Pons (tissue), 1 donor: ENCODE measurements at regions not wholly inside any gene's neighbourhood (a gene's known extent, or its start where the extent isn't known, plus 50 kb on each side); places are given as distances from the start of the nearest gene placed in this dataset.
A peak's percentile ranks its signal among the peaks of the same experiment; 100 is the strongest.
"Not testable (repeated sequence)": the region's sequence is repeated elsewhere in the genome, so short reads cannot be mapped to it uniquely, and the experiment has no call there.

Experiments
- DNase-seq: peaks from one replicate; pipeline ENCODE4 v3.0.0-alpha.2; 2016; ENCODE audit warnings: low spot score

- no peak for DNase-seq
Measured at GRCh38 chr2:58767828-58768714, 526.9 kb upstream of the FANCL start.

- no peak for DNase-seq
Measured at GRCh38 chr2:58764338-58765104, 523.4 kb upstream of the FANCL start.

DNA sequence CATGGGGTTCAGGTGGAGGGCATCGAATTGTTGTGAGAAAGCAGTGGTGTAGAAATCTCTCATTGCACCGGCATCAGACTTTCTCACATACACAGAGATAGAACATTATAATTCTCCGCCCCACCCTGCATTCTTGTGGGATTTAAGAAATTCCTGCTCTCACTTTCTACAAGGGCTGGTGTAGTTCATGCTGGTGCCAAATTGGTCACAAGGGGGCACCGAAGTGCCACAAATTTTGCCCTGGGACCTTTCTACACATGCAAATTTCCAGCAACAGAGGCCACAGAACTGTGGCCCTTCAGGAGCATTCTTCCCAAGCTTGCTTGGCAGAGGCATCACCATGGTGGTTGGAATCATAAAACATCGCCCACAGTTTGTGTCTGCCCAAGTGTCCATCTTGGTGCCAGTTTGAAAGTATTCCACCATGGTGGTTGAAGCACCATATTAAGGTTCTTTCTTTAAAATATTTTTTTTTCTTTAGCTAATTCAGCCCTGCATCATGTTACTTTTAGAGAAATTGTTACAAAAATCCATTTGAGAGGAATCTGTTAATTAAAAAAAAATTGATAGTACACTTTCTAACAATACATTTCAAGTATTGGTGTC lies 521.2 kb upstream of the FANCL start:
- DNase-seq, result peak; percentile 60

GRCh38 chr2:58757971-58758370 lies 516.8 kb upstream of the FANCL start:
- DNase-seq, result no peak

- DNase-seq, result no peak
Measured at GRCh38 chr2:58756336-58756735, 515.2 kb upstream of the FANCL start.

DNA sequence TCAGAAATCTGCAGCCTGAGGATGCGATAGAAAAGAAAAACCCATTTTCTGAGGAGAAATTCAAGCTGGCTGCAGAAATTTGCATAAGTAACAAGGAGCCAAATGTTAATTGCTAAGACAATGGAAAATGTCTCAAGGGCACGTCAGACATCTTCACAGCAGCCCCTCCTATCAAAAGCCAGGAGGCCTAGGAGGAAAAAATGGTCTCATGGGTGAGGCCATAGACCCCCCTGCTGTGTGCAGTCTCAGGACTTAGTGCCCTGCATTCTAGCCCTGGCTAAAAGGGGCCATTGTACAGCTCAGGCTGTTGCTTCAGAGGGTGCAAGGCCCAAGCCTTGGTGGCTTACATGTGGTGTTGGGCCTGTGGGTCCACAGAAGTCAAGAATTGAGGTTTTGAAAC lies 511.4 kb upstream of the FANCL start:
- DNase-seq, result not testable (repeated sequence)

GRCh38 chr2:58751676-58752075 lies 510.6 kb upstream of the FANCL start:
- not testable (repeated sequence) for DNase-seq

GRCh38 chr2:58749041-58749440 lies 507.9 kb upstream of the FANCL start:
- no peak for DNase-seq

GRCh38 chr2:58745334-58745733 lies 504.2 kb upstream of the FANCL start:
- DNase-seq, result not testable (repeated sequence)

- no peak for DNase-seq
Measured at GRCh38 chr2:58740426-58740825, 499.3 kb upstream of the FANCL start.

GRCh38 chr2:58739033-58739432 lies 497.9 kb upstream of the FANCL start:
- DNase-seq, result no peak

- no peak for DNase-seq
Measured at GRCh38 chr2:58734365-58734764, 493.2 kb upstream of the FANCL start.

DNA sequence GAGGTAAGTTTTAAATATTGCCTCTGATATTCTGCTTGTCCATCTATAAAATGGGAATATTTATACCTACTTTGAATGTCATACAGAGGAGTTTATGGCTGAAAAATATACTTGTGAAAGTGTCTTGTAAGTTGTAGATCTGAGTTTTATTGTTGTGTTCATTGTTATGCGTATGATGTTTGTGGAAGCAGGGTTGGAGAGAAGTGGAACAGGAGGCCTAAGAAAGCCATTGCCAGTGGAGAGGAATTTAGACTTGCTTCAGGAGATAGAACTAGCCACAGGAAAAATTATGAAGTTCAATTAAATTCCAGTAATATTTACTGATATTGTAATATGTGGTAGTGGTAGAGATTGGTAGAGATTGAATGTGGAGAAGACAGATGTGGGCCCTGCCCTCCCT lies 491.9 kb upstream of the FANCL start:
- DNase-seq, result no peak

DNA sequence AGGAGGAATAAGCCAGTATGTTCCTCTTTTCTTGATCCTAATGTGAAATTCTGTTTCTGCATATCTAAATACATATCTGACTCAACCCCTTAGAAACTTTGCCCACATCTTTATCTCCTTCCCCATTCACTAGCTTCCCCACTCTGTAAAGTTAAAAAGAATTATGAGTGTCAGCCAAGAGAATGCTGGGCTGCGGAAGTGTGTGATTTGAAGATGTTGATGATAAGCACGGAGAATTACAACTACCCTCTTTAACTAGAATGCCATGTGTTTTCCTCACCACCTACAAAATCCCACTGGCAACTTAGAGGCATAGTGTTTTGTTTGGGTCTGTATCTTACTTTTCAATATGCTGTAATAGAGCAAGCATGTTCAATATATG lies 490.4 kb upstream of the FANCL start:
- no peak for DNase-seq

DNA sequence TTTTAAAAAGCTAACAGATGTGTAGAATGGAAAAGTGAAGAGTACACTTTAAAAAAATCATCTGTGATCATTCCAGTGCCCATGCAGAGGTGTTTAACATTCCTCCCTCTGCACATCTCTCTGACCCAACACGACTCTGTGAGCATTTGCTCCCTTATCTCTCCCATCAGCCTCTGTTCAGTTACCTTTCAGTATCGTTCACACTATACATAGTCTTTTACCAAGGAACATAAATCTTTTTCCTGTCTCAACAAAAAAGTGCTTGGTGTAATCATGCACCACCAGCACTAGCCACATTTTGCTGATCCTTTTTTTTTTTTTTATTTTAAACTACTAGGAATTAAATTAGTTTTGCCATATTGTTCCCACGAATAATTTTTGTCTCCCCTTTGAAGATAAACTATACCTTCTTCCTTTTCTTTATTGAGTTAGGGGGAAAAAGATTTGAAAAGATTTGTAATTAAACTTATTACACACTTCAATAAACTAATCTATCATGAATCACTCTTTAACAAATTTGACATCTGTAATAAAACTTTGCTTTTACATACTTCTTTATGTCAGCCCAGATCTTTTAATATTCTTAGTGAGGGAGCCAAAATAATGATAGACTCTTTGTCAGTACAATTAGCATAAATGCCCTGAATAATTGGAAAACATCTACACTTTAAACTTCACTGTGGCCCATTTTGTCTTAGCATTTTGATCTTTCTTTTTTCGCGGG lies 489.8 kb upstream of the FANCL start:
- no peak for DNase-seq

DNA sequence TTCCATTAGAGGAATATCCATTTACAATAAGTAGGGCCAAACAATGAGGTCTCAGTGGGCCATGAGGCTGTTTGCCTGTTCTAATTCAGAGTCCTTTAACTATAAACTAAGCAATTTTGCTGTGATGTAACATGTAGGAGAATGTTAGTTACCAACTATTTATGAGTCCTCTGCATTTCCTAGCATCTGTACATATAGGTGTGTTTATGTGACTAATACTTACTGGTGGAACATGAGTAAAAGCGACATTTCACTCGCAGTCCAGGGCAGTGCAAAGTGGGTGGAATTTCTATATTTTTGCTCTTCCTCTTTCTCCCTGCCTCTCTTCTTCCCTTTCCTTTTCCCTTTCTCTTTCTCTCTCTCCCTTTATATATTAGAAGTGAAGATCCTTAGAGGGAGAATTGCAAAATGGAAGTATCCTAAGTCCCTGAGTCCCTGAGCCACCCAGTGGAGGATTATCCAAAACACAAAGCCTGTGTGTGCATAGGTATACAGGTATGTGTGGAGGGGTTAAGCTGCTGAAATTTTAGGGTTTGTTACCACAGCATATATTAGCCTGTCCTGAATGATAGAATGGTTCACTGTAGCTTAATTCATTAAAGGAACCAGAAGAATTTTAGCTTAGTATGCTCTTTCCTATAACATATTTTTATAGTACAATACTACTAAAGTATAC lies 487.0 kb upstream of the FANCL start:
- no peak for DNase-seq

GRCh38 chr2:58721912-58722591 lies 480.9 kb upstream of the FANCL start:
- no peak for DNase-seq

DNA sequence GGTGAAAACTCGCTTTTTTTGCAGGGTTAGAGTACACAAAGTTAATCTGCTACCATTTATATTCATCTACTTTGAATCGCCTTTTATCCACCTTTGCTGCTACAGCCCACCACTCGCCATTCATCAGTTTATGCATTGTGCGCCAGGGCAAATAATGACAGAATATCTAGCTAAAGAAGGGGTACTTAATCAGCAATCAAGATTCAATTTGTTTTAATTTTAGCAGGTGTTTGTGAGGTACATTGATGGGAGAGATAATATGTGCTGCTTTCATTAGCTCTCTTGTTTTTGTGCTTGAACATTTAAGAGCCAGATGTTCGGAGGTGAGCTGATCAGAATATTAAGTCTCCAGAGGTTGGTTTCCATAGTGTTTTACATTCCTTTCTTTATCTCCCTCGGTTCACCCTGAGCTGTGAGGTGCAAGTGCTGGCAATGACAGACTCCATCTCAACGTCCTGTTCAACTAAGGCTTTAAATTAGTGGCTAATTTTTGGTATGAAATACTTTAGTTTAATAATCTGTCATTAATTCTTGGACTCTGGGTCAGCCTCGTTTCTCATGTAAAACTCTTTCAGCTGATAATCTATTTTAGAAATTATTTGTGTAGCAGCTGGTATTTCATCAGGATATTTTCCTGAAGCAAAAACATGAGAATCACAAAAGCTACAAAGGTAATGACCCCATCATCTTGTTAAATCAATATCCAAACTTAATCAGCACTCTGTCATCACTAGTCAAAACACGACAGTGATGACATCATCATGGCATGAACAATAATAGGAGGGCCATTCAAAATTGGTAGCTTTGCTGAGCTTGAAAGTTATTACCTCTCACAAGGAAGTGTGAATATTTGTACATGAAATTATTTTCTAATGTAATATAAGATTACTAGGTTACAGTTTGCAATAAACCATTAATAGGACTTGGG lies 479.9 kb upstream of the FANCL start:
- no peak for DNase-seq

DNA sequence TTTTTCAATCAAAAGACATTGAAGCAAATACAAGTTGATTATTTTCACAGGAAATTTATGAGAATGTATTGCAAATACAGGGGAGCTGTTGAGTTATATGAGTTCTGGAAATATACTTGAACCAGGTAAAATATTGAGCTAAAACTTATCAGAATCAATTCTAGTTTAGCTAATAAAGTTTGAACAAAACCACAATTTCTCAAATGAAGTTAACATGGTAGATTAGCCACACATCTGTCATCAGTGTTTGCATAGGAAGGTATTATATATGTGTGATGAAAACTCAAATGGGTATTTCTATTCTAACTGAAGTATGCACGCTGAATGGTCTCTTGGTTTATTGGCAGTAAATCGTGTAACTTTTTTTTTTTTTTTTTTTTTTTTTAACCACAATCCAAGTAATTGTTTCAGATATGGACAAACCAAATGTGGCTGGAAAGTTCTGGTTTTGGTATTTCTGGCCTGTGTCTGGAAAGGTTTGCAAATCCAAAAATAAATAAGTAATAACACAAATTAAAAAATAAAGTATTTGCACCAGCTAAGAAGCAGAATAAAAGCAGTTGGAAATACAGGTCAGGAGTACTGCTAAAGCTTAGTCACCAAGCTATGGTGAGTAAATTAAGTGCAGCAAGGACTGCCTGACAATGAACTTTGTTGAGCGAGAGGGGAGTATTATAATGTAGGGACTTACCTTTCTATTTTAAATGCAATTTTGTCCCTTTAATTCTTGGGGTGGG lies 479.1 kb upstream of the FANCL start:
- no peak for DNase-seq
